Fibroblast of lung (primary cell): ENCODE measurements at regions not wholly inside any gene's neighbourhood (a gene's known extent, or its start where the extent isn't known, plus 50 kb on each side); places are given as distances from the start of the nearest gene placed in this dataset.

Experiments used
- EZH2 ChIP-seq: IDR thresholded peaks from 2 replicates; pipeline ENCODE4 v1.5.1; 2012; ENCODE audit warnings: low read length, control low read depth, mild to moderate bottlenecking; ENCODE audit errors: missing control alignments
- TF ChIP-seq, protein P1 (sequence below), 2 donors: IDR thresholded peaks in 1 of 2; conservative IDR thresholded peaks in 1 of 2; 1 replicate in 1 of 2; 2 replicates in 1 of 2; pipeline ENCODE4 v1.5.1; 2011 to 2012; ENCODE audit warnings: low read length in 2 of 2, control low read depth in 1 of 2, inconsistent platforms in 1 of 2, low read depth in 1 of 2, mild to moderate bottlenecking in 1 of 2

DNA sequence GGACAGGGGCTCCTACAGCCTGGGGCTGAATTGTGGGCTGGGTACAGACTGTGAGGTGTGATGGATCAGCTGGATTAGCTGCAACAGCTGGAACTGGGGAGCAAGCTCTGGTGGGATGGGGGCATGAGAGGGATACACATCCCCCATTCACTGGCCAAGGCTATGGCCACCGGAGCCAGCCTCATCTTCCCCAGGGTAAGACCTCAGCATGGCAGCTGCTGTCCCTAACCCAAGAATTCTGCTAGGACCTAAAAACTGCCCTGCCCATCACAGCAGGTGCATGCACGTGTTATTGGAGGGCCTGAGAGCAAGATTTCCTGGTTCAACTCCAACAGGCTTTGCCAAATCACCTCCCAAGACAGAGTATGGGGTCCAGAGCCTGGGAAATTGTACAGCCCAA lies 258.6 kb upstream of the AGTR2 start:
- no peak for TF ChIP-seq EZH2
- TF ChIP-seq, protein P1, sequence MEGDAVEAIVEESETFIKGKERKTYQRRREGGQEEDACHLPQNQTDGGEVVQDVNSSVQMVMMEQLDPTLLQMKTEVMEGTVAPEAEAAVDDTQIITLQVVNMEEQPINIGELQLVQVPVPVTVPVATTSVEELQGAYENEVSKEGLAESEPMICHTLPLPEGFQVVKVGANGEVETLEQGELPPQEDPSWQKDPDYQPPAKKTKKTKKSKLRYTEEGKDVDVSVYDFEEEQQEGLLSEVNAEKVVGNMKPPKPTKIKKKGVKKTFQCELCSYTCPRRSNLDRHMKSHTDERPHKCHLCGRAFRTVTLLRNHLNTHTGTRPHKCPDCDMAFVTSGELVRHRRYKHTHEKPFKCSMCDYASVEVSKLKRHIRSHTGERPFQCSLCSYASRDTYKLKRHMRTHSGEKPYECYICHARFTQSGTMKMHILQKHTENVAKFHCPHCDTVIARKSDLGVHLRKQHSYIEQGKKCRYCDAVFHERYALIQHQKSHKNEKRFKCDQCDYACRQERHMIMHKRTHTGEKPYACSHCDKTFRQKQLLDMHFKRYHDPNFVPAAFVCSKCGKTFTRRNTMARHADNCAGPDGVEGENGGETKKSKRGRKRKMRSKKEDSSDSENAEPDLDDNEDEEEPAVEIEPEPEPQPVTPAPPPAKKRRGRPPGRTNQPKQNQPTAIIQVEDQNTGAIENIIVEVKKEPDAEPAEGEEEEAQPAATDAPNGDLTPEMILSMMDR (conservative IDR thresholded peaks at IDR 0.05 in 1 of 2, IDR thresholded peaks at IDR 0.05 in 1 of 2; ENCODE audit: low read depth in 1 of 2, low read length in 2 of 2), result no peak
